Activated CD8-positive, alpha-beta memory T cell treated with anti-CD3 and anti-CD28 coated beads, Interleukin-2, amount 50 U/mL, for 48 hours (primary cell): ENCODE measurements at regions not wholly inside any gene's neighbourhood (a gene's known extent, or its start where the extent isn't known, plus 50 kb on each side); places are given as distances from the start of the nearest gene placed in this dataset.

Experiments used
- DNase-seq: peaks from one replicate; pipeline ENCODE4 v3.0.0-alpha.2; 2020

- DNase-seq, result no peak
Observed at GRCh38 chr5:115402822-115403577, 106.5 kb upstream of the CCDC112 start.

GRCh38 chr5:115402092-115402491, 105.6 kb upstream of the CCDC112 start:
- DNase-seq, result no peak

- DNase-seq, result no peak
Observed at GRCh38 chr5:115398719-115399118, 102.3 kb upstream of the CCDC112 start.

GRCh38 chr5:115396688-115397087, 100.2 kb upstream of the CCDC112 start:
- no peak for DNase-seq

- DNase-seq, result no peak
Observed at GRCh38 chr5:115396081-115396480, 99.6 kb upstream of the CCDC112 start.

- DNase-seq, result no peak
Observed at GRCh38 chr5:115394531-115394930, 98.1 kb upstream of the CCDC112 start.

GRCh38 chr5:115393239-115393638, 96.8 kb upstream of the CCDC112 start:
- no peak for DNase-seq

GRCh38 chr5:115392611-115393010, 96.2 kb upstream of the CCDC112 start:
- DNase-seq, result no peak

- no peak for DNase-seq
Observed at GRCh38 chr5:115391780-115392179, 95.3 kb upstream of the CCDC112 start.

- no peak for DNase-seq
Observed at GRCh38 chr5:115389799-115390382, 93.4 kb upstream of the CCDC112 start.

GRCh38 chr5:115389034-115389798, 92.8 kb upstream of the CCDC112 start:
- no peak for DNase-seq

GRCh38 chr5:115388240-115388639, 91.8 kb upstream of the CCDC112 start:
- no peak for DNase-seq

- DNase-seq, result no peak
Observed at GRCh38 chr5:115387816-115388215, 91.4 kb upstream of the CCDC112 start.

- no peak for DNase-seq
Observed at GRCh38 chr5:115386657-115387056, 90.2 kb upstream of the CCDC112 start.

- DNase-seq, result no peak
Observed at GRCh38 chr5:115384587-115385375, 88.3 kb upstream of the CCDC112 start.

- DNase-seq, result no peak
Observed at GRCh38 chr5:115382989-115383388, 86.5 kb upstream of the CCDC112 start.

GRCh38 chr5:115381911-115382662, 85.6 kb upstream of the CCDC112 start:
- no peak for DNase-seq

- no peak for DNase-seq
Observed at GRCh38 chr5:115379622-115380344, 83.3 kb upstream of the CCDC112 start.

- no peak for DNase-seq
Observed at GRCh38 chr5:115378754-115379153, 82.3 kb upstream of the CCDC112 start.

- DNase-seq, result no peak
Observed at GRCh38 chr5:115377468-115378217, 81.2 kb upstream of the CCDC112 start.

GRCh38 chr5:115375893-115376292, 79.4 kb upstream of the CCDC112 start:
- DNase-seq, result no peak
